Cardiac fibroblast (primary cell): ENCODE measurements at regions not wholly inside any gene's neighbourhood (a gene's known extent, or its start where the extent isn't known, plus 50 kb on each side); places are given as distances from the start of the nearest gene placed in this dataset.

Experiments used
- DNase-seq, 2 donors: peaks; one replicate each; pipeline versions ENCODE4 v3.0.0 to v3.0.0-alpha.2; 2010; ENCODE audit warnings: low read depth in 2 of 2
- H3K4me3 ChIP-seq, 2 donors: replicated peaks in 1 of 2; 1 replicate in 1 of 2; 2 replicates in 1 of 2; pipeline ENCODE4 v1.5.1; 2011; ENCODE audit warnings: low read depth in 2 of 2, low read length in 2 of 2, mild to moderate bottlenecking in 2 of 2, moderate library complexity in 1 of 2
- CTCF ChIP-seq: IDR thresholded peaks from one replicate; pipeline ENCODE4 v1.5.1; 2011; ENCODE audit warnings: low read depth, mild to moderate bottlenecking, low read length, inconsistent platforms

GRCh38 chr5:138665261-138665660 lies 88.0 kb upstream of the CTNNA1 start:
- TF ChIP-seq CTCF = no peak

DNA sequence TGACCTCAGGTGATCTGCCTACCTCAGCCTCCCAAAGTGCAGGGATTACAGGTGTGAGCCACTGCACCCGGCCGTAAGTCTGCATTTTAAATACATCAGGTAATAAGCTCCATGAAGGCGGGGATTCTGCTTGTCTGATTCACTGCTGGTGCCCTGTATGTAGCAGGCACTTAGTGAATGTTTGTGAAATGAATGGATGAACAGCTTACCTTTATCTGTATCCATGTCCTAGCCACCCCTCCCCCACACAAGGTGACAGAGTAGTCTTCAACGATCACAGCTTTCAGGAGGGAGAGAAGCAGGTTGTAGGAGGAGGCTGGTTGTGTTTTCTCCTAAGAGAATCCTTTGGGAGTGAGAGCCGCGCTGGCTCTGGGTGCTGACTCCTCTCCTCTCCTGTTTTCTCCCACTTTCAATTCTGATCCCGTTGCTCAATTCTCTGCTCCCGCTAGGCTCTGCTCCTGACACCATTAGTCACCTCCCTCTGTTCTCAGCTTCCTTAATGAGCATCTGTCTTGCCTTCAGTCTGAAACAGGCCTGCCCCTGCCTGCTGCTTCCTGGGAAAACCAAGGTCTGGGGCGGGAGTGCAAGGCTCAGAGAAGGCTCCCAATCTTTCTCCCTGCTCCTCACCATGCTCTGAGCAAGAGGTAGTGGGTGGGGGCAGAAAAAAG lies 88.8 kb upstream of the CTNNA1 start:
- no peak for TF ChIP-seq CTCF
- peak; percentile 51 to 59 for DNase-seq
- H3K4me3 ChIP-seq = no peak overlapping the region

More at GRCh38 chr5:138665261-138665660, 88.0 kb upstream of the CTNNA1 start:
- no peak overlapping the region for H3K4me3 ChIP-seq
- no peak for DNase-seq

- no peak for TF ChIP-seq CTCF
- no peak overlapping the region for H3K4me3 ChIP-seq
- peak; percentile 20 to 60 for DNase-seq
Measured at GRCh38 chr5:138663561-138663960, 88.4 kb upstream of the HSPA9 start.

DNA sequence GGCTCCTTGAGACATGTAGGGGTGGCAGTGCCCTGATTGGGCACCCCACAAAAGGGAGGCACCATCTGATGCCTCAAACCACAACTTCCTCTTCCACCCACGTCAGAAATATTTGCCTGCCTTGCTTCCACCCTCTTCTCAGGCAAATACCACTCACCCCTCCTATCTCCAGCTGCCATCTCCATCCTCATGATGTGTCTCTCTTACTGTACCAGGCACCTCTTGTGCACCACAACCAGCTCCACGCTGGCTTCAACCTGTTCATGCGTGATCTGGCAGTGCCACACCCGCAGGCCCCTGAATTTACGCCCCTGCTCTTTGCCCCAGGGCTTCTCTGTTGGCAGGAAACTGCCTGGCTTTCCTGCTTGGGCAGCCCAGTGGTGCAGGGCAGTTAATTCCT lies 87.8 kb upstream of the HSPA9 start:
- DNase-seq = no peak
- TF ChIP-seq CTCF = no peak
- no peak overlapping the region for H3K4me3 ChIP-seq

DNA sequence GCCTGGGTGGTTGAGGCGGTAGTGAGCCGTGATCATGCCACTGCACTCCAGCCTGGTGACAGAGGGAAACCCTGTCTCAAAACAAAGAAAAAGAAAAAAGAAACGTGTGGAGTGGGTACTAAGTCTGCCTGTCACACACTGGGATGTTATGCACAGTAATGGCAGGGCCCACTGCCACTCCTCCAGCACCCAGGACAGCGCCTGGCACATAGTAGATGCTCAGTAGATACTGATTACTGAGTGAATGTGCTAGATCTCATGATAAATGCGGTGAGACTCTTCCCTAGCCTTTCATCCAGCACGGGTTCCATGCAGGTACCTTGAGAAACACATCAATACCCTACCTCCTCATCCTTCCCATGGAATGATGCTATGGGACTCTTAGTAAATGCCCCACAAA lies 87.4 kb upstream of the HSPA9 start:
- TF ChIP-seq CTCF = no peak
- no peak overlapping the region for H3K4me3 ChIP-seq
- no peak for DNase-seq

- DNase-seq = peak in 1 of 2 donors; percentile 20
- H3K4me3 ChIP-seq = no peak overlapping the region
- no peak for TF ChIP-seq CTCF
Measured at GRCh38 chr5:138661991-138662434, 86.8 kb upstream of the HSPA9 start.

- H3K4me3 ChIP-seq = no peak overlapping the region
- TF ChIP-seq CTCF = no peak
- DNase-seq = no peak
Measured at GRCh38 chr5:138661291-138661960, 86.2 kb upstream of the HSPA9 start.
